SIG-M5 treated with dmso at 0.1 percent for 504 hours (cell line): ENCODE measurements at regions not wholly inside any gene's neighbourhood (a gene's known extent, or its start where the extent isn't known, plus 50 kb on each side); places are given as distances from the start of the nearest gene placed in this dataset.

Experiments
- DNase-seq: peaks from one replicate; lab custom pipeline; 2025; ENCODE audit not compliant: unreplicated experiment; lab: John Stamatoyannopoulos, UW

DNA sequence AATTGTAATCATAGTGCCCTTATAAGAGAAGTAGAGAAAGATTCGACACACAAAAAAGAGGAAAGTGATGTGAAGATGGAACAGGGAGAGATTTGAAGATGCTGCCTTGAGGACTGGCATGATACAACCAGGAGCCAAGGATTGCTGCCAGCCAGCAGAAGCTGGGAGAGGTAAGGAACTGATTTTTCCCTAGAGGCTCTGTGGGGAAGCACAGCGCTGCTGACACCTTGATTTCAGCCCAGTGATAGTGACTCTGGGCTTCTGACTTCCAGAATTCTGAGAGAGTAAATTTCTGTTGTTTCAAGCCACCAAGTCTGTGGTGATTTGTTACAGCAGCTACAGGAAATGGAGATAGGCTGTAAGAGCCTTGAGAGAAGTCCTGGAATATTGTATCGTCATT, 98.2 kb downstream of the RAB11FIP2 start:
- no peak for DNase-seq

DNA sequence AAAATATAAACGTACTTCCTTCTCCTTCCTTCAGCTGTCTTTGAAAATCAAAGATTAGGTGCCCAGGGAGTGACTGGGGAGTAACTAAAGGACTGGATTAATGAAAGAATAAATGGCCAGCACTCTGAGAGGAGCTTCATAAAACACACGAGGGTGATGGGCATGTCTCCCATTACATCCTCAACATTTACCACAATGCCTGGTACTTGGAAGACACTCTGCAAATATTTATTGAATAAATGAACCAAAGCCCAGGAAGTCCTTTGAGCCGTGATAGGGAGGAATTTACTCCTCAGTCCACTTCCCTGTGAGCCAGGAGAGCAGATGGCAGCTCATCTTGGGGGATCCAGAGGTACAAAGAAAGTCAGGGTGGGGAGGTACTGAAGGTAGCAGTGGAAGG, 96.3 kb downstream of the RAB11FIP2 start:
- DNase-seq = no peak
